RKO (cell line): ENCODE measurements at regions not wholly inside any gene's neighbourhood (a gene's known extent, or its start where the extent isn't known, plus 50 kb on each side); places are given as distances from the start of the nearest gene placed in this dataset.
A peak's percentile ranks its signal among the peaks of the same experiment; 100 is the strongest.
"Not testable (repeated sequence)": the region's sequence is repeated elsewhere in the genome, so short reads cannot be mapped to it uniquely, and the experiment has no call there.

Source experiments
- DNase-seq: peaks from one replicate; pipeline ENCODE4 v3.0.0-alpha.2; 2016; ENCODE audit warnings: low spot score

DNA sequence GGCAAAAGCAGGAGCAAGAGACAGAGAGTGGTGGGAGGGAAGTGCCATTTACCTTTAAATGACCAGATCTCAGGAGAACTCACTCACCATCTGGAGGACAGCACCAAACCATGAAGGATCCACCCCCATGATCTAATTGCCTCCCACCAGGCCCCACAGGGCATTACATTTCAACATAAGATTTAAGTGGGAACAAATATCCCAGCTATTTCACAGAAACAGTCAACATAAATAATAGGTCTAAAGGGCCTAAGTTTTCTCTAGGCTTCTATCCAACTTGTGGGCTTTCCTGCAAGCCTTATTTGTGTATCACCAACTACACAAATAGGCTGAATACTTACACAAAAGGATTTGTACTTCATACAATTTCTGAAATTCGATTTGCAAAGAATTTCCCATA lies 196.8 kb upstream of the POT1 start:
- DNase-seq = no peak

GRCh38 chr7:125125315-125125714 lies 195.7 kb upstream of the POT1 start:
- DNase-seq = no peak

DNA sequence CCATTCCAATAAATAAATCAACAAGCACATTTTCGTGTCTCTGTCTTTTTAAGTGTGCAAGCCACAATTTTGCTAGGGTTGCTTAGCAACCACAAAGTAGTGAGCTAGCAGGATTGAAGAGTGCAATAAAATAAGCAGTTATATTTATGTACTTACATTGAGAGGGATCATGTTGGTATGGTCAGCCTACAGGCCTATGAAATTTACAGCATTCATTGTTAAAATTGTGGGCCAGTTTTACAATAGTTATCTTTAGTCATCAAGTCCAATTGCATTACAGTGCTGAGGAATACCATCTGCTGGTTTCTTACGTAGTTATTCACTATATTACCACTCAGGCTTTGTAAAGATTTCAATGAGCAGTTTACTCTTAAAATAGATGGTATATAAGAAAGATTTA lies 192.5 kb upstream of the POT1 start:
- no peak for DNase-seq

DNA sequence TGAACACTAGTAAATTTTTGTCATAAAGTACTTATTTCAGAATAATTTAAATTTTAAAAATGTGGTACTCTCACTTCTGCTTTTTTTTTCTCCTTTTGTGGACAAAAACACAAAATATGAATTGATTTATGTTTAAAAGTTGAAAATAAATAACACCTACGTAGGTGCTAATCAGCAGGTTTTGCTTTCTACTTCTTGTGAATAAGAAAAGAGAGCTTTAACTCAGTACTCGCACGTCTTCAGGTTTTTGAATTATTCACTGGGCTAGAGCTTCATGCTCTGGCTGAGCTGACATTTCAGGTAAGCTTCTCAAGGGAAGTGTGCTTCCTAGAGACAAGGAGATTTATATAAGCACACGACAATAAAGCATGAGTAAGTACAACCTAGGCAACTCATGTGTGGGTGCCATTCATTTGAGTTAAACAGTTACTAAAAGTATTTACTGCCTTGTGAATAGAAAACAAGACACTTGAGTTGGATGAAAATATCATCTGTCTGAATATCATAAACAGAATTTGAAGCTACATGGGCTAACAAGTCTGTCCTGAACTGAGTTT lies 190.0 kb upstream of the POT1 start:
- DNase-seq = no peak

GRCh38 chr7:125118444-125118843 lies 188.8 kb upstream of the POT1 start:
- DNase-seq = peak; percentile 21

- no peak for DNase-seq
Observed at GRCh38 chr7:125112850-125113249, 183.2 kb upstream of the POT1 start.

- no peak for DNase-seq
Observed at GRCh38 chr7:125099519-125099918, 169.9 kb upstream of the POT1 start.

DNA sequence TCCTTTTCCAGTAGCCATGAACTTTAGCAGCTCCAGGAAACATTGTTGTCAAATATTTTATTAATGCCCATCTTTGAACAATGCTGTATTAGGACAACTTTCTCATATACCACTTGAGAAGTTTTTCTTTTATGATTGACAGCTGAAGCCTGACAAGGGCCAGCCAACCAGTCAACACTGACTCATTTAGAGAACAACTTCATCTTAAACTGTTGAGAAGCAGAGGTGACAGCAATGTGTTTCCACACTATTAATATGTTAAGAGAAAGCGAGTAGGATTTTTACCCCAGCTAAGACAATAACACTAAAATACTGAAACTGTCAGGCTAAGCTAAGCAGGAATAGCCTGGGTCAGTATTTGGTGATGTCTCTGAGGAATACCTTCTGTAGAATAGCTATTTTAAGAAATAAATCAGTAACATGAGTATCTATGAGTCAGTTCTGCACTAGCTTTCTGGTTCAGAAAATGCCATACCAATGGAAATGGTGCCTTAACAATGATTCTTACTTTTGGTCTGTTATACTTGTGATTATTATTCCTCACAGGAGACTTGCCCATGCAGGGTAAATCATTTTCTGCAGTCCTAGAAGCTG lies 168.8 kb upstream of the POT1 start:
- no peak for DNase-seq

- no peak for DNase-seq
Observed at GRCh38 chr7:125090596-125090995, 161.0 kb upstream of the POT1 start.

DNA sequence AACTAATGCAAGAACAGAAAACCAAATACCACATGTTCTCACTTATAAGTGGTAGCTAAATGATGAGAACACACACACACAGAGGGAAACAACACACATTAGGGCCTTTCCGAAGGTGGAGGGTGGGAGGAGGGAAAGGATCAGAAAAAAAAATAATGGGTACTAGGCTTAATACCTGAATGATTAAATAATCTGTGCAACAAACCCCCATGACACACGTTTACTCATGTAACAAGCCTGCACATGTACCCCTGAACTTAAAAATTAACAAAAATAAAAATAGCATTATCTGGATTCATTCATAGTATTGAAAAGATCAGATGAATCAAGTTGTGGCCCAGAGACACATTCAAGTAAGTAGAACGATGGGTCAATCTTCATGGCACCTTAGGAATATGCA lies 159.5 kb upstream of the POT1 start:
- DNase-seq = no peak

DNA sequence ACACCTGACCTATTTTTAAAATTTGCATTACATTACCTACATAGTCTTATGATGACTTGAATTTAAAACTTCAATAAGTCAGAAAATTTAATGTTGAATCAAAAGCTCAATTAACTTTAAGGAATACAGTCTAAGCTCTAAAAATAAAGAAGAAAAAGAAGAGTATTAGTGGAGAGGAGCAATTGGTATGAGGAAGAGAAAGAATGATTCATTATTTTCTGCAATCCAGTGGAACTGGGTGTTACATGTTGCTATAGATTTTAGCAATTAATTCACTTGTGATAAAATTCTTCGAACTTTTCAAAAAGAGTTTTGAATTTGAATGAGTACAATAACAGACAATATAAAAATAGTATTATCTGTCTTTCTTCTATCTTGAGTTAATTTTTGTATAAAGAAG lies 158.9 kb upstream of the POT1 start:
- no peak for DNase-seq

DNA sequence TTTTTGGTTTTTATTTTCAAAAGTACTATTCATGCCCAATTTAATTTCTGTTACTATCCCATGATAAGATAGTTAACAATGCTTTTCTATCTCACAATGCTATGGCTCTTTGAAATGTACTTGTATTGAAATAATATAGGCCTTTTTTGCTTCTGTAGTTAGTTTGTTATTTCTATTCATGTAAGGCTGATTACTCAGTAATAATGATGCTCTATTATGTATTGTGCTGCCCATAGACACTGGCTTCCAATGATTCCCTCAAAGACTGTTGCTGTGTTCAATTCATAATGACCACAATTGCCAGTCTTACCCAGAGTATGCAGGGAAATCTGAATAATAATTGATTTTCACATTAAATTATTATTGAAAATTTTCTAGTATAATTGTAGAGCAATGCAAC lies 155.5 kb upstream of the POT1 start:
- DNase-seq = no peak

- DNase-seq = no peak
Observed at GRCh38 chr7:125084196-125084595, 154.6 kb upstream of the POT1 start.

GRCh38 chr7:125074141-125074540 lies 144.5 kb upstream of the POT1 start:
- DNase-seq = no peak

DNA sequence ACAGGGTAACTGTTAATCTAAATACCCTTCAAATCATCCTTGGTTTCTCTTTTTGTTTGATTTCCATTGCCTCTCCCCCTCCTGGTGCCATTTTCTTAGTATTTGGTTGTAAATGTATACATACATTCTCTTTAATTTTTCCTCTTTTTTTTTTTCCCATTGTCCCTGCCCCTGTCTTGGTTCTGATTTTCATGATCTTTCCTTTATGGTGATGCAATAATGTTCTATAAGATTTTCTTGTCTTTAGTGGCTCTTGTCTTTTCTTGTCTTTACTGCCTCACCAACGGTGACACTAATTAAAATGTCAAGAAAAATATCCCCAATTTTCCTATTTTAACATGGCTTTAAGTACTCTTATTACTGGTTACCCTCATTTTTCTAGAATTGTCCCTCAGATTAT lies 135.9 kb upstream of the POT1 start:
- no peak for DNase-seq

DNA sequence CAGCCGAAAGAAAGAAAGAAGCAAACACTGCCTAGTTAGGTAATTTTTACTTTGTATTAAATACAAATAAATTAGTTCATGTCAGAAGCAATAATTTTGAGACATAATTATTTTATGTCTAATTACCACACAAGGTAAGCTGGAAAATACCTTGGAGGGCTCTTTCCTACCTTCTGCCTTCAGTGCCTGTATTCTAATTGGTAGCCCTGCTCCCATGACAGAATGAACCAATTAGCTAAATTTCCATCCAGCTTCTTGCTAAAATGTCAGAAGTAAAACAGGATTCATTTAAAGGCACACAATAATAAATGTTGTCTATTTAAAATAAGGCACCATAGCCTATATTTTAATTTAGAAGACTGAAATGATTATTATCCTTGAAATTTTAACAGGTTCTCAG lies 135.4 kb upstream of the POT1 start:
- DNase-seq = no peak

DNA sequence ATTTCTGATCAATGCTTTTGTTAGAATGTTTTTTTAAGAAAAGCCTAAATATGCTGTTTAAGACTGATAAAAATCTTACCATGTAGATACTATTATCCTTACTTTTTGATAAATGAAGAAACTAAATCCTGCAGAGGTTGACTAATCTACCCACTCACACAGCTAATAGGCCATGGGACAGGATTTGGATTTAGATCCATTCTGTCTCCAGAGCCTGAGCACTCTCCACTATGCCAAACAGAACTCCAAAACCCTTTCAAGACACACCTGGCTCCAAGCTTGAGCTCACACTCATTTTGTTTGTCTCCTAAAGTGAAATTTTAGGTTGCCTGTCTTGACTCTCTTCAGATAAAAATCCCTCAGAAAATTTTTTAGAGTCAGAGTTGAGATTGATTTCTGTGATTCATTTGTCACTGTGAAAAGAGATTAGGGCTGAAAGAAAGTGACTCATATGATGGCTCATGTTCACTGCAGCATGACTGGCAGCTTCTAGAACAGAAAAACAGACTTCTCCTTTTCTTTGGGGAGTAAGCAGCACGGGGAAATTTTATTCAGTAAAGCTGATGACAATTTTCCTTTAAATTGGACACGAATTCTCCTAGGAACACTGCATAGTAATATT lies 132.3 kb upstream of the POT1 start:
- peak; percentile 91 for DNase-seq

GRCh38 chr7:125061083-125061745 lies 131.6 kb upstream of the POT1 start:
- not testable (repeated sequence) for DNase-seq

GRCh38 chr7:125059861-125060456 lies 130.3 kb upstream of the POT1 start:
- DNase-seq = peak; percentile 78

DNA sequence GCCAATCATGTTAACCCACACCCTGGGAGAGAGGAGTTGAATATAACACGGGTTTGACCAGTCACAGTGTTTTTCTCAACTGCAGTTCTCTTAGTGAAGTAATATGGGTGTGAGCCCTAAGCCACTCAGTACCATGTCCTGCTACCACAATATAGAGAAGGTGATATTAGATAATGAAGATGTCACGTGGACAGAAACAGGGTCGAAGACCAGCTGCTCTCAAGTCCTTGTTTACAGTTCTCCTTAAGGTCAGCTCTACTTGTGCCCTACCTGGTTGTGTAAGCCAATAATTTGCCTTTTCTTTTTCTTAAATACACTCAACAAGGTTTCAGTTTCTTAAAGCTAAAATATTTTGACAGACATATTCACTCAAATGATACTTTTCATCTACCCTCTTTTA lies 128.3 kb upstream of the POT1 start:
- DNase-seq = no peak

- no peak for DNase-seq
Observed at GRCh38 chr7:125055376-125055775, 125.8 kb upstream of the POT1 start.

- DNase-seq = no peak
Observed at GRCh38 chr7:125046767-125047166, 117.1 kb upstream of the POT1 start.

DNA sequence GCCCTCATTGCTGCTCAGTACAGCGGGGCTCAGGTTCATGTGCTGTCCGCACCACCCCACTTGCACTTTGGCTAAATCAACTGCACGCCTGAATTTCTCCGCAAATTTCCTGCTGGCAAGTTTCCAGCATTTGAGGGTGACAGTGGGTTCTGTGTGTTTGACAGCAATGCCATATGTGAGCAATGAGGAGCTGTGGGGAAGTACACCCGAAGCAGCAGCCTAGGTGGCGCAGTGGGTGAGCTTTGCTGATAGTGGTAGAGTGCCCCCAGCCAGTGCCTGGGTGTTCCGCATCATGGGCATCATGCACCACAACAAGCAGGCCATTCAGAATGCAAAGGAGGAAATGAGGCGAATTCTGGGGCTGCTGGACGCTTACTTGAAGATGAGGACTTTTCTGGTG lies 103.9 kb upstream of the POT1 start:
- no peak for DNase-seq
